SU-DHL-6 (cell line): ENCODE measurements at regions not wholly inside any gene's neighbourhood (a gene's known extent, or its start where the extent isn't known, plus 50 kb on each side); places are given as distances from the start of the nearest gene placed in this dataset.

Experiments used
- CTCF ChIP-seq: fragments of 200-600 bp; sonication (generic); IDR thresholded peaks from one replicate; pipeline ENCODE4 v1.5.1; 2017; ENCODE audit warnings: antibody characterized with exemption, mild to moderate bottlenecking, low read length, moderate library complexity; ENCODE audit not compliant: insufficient read depth, poor library complexity, severe bottlenecking
- EZH2phosphoT487 ChIP-seq: fragments of 200-600 bp; sonication (generic), shearing (Covaris generic); conservative IDR thresholded peaks from 2 replicates; pipeline ENCODE4 v1.6.1; 2018; ENCODE audit warnings: mild to moderate bottlenecking, antibody characterized with exemption, low read length, moderate library complexity, mixed read lengths

- TF ChIP-seq CTCF (no peak), EZH2phosphoT487 (no peak)
These were observed 138.9 kb upstream of the KLF4 start for GRCh38 chr9:107628444-107628843.
